PC-3 (cell line): ENCODE measurements at regions not wholly inside any gene's neighbourhood (a gene's known extent, or its start where the extent isn't known, plus 50 kb on each side); places are given as distances from the start of the nearest gene placed in this dataset.

ENCODE experiments used
- ATAC-seq: fragments of 200-7000 bp; cut with Tn5 transposase; 2 replicates; pipeline ENCODE4 v1.9.1; 2020; ENCODE audit warnings: mild to moderate bottlenecking, moderate library complexity
- BruUV-seq: library from RNA; stranded (reverse); fragments of 400-500 nt; replicated peaks from 2 replicates; lab custom pipeline; 2021; lab: Mats Ljungman, UMichigan
- CTCF ChIA-PET: fragments of 300-600 bp; sonication (Branson Sonifier 250); formaldehyde crosslinking; loops from one replicate; lab custom pipeline; 2022; ENCODE audit warnings: antibody characterized with exemption; lab: Charles Lee
- POLR2A ChIA-PET: fragments of 300-600 bp; sonication (Branson Sonifier 250); formaldehyde crosslinking; loops from one replicate; lab custom pipeline; 2022; ENCODE audit warnings: antibody characterized with exemption; ENCODE audit not compliant: unreplicated experiment; lab: Charles Lee
- DNase-seq: peaks from one replicate; pipeline ENCODE4 v3.0.0-alpha.2; 2015
- H2AFZ ChIP-seq: fragments of 300-600 bp; sonication (generic); 2 replicates; pipeline ENCODE4 v1.6.0; 2016; ENCODE audit warnings: antibody characterized with exemption, low read length
- H3F3A ChIP-seq: fragments of 300-600 bp; sonication (generic); one replicate; pipeline ENCODE4 v1.6.0; 2017; ENCODE audit warnings: antibody characterized with exemption, low read length, control low read depth, mild to moderate bottlenecking; ENCODE audit not compliant: unreplicated experiment
- H3K27ac ChIP-seq: fragments of 300-600 bp; sonication (generic); 2 replicates; pipeline ENCODE4 v1.5.1; 2016; ENCODE audit warnings: mild to moderate bottlenecking, low read length
- H3K27me3 ChIP-seq: fragments of 300-600 bp; sonication (generic); 2 replicates; pipeline ENCODE4 v1.6.1; 2016; ENCODE audit warnings: low read length, mixed read lengths
- H3K36me3 ChIP-seq: fragments of 300-600 bp; sonication (generic); 2 replicates; pipeline ENCODE4 v1.6.1; 2016; ENCODE audit warnings: low read depth, mixed run types, low read length, mixed read lengths
- H3K4me1 ChIP-seq: fragments of 300-600 bp; sonication (generic); 2 replicates; pipeline ENCODE4 v1.5.1; 2016; ENCODE audit warnings: low read length; ENCODE audit not compliant: insufficient read depth
- H3K4me2 ChIP-seq: fragments of 300-600 bp; sonication (generic); 2 replicates; pipeline ENCODE4 v1.6.0; 2016; ENCODE audit warnings: low read length
- H3K4me3 ChIP-seq: fragments of 300-600 bp; sonication (generic); 2 replicates; pipeline ENCODE4 v1.5.1; 2016; ENCODE audit warnings: mild to moderate bottlenecking, low read length, mixed read lengths
- H3K79me2 ChIP-seq: fragments of 300-600 bp; sonication (generic); 2 replicates; pipeline ENCODE4 v1.6.1; 2017; ENCODE audit warnings: low read length, mixed read lengths
- H3K9ac ChIP-seq: fragments of 300-600 bp; sonication (generic); 2 replicates; pipeline ENCODE4 v1.6.0; 2016; ENCODE audit warnings: mild to moderate bottlenecking, low read length
- H3K9me2 ChIP-seq: fragments of 300-600 bp; sonication (generic); replicated peaks from 2 replicates; pipeline ENCODE4 v1.6.1; 2016; ENCODE audit warnings: mixed run types, low read length, mixed read lengths
- H3K9me3 ChIP-seq: fragments of 300-600 bp; sonication (generic); 2 replicates; pipeline ENCODE4 v1.6.1; 2016; ENCODE audit warnings: low read length, mixed read lengths
- H4K20me1 ChIP-seq: fragments of 300-600 bp; sonication (generic); 2 replicates; pipeline ENCODE4 v1.6.1; 2016; ENCODE audit warnings: low read length, mixed read lengths
- EZH2 ChIP-seq: fragments of 300-600 bp; sonication (generic); IDR thresholded peaks from one replicate; pipeline ENCODE4 v1.6.1; 2017; ENCODE audit warnings: antibody characterized with exemption, mild to moderate bottlenecking, low read length; ENCODE audit not compliant: unreplicated experiment
- EZH2phosphoT487 ChIP-seq: fragments of 300-600 bp; sonication (generic); IDR thresholded peaks from 2 replicates; pipeline ENCODE4 v1.6.1; 2018; ENCODE audit warnings: mild to moderate bottlenecking, antibody characterized with exemption, low read length, borderline replicate concordance
- intact Hi-C: fragments of 100-400 bp; cut with micrococcal nuclease; formaldehyde crosslinking; loops from 2 replicates; pipeline ENCODE4 v1.9.0; 2023
- TF ChIP-seq, protein P1 (sequence below): fragments of 300-600 bp; sonication (generic); conservative IDR thresholded peaks from 2 replicates; pipeline ENCODE4 v1.5.1; 2017; ENCODE audit warnings: antibody characterized with exemption, low read depth, mild to moderate bottlenecking, low read length

GRCh38 chr11:27865105-27865504 lies 164.8 kb upstream of the BDNF start:
- no peaks in the 10 kb centered on the region for H3K27me3 ChIP-seq
- DNase-seq = no peak
- intact Hi-C loops = no loop called here
- H3K4me3 ChIP-seq = no peak overlapping the region
- H3K4me2 ChIP-seq = no peak overlapping the region
- no peak for ATAC-seq
- H2AFZ ChIP-seq = no peak overlapping the region
- no peaks in the 10 kb centered on the region for H3K9me2 ChIP-seq
- no peaks in the 10 kb centered on the region for H3K79me2 ChIP-seq
- no peaks in the 10 kb centered on the region for H3K36me3 ChIP-seq
- ChIA-PET POLR2A (no interaction called here), CTCF (no interaction called here)
- no TSS peak for BruUV-seq
- TF ChIP-seq EZH2phosphoT487 = no peak
- TF ChIP-seq EZH2 = no peak
- TF ChIP-seq, protein P1, sequence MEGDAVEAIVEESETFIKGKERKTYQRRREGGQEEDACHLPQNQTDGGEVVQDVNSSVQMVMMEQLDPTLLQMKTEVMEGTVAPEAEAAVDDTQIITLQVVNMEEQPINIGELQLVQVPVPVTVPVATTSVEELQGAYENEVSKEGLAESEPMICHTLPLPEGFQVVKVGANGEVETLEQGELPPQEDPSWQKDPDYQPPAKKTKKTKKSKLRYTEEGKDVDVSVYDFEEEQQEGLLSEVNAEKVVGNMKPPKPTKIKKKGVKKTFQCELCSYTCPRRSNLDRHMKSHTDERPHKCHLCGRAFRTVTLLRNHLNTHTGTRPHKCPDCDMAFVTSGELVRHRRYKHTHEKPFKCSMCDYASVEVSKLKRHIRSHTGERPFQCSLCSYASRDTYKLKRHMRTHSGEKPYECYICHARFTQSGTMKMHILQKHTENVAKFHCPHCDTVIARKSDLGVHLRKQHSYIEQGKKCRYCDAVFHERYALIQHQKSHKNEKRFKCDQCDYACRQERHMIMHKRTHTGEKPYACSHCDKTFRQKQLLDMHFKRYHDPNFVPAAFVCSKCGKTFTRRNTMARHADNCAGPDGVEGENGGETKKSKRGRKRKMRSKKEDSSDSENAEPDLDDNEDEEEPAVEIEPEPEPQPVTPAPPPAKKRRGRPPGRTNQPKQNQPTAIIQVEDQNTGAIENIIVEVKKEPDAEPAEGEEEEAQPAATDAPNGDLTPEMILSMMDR = no peak
- H3F3A ChIP-seq = no peaks in the 10 kb centered on the region
- no peak overlapping the region for H3K9ac ChIP-seq
- no peaks in the 10 kb centered on the region for H3K9me3 ChIP-seq
- peaks cover 17% of the 10 kb centered on the region for H3K4me1 ChIP-seq
- no peak overlapping the region for H3K27ac ChIP-seq
- no peaks in the 10 kb centered on the region for H4K20me1 ChIP-seq

GRCh38 chr11:27864611-27865010 lies 164.4 kb upstream of the BDNF start:
- no peak overlapping the region for H3K27ac ChIP-seq
- no peaks in the 10 kb centered on the region for H4K20me1 ChIP-seq
- H3K27me3 ChIP-seq = no peaks in the 10 kb centered on the region
- BruUV-seq = no TSS peak
- no peak for ATAC-seq
- H3K79me2 ChIP-seq = no peaks in the 10 kb centered on the region
- ChIA-PET CTCF (no interaction called here), POLR2A (no interaction called here)
- peaks cover 17% of the 10 kb centered on the region for H3K4me1 ChIP-seq
- H3F3A ChIP-seq = no peaks in the 10 kb centered on the region
- H3K36me3 ChIP-seq = no peaks in the 10 kb centered on the region
- no peak overlapping the region for H2AFZ ChIP-seq
- no peaks in the 10 kb centered on the region for H3K9me3 ChIP-seq
- no peak overlapping the region for H3K9ac ChIP-seq
- intact Hi-C loops = no loop called here
- DNase-seq = no peak
- no peak for TF ChIP-seq EZH2phosphoT487
- no peak for TF ChIP-seq EZH2
- TF ChIP-seq, protein P1 = no peak
- no peak overlapping the region for H3K4me3 ChIP-seq
- H3K4me2 ChIP-seq = no peak overlapping the region
- H3K9me2 ChIP-seq = no peaks in the 10 kb centered on the region

- no peak for ATAC-seq
- CTCF ChIA-PET = no interaction called here
- DNase-seq = no peak
These were observed 163.8 kb upstream of the BDNF start for GRCh38 chr11:27864091-27864491.

More at GRCh38 chr11:27864091-27864491, 163.8 kb upstream of the BDNF start:
- Histone ChIP-seq H3K4me3 (no peak overlapping the region), H3K27ac (no peak overlapping the region), H3K79me2 (no peaks in the 10 kb centered on the region), H3K36me3 (no peaks in the 10 kb centered on the region), H2AFZ (no peak overlapping the region), H3F3A (no peaks in the 10 kb centered on the region), H4K20me1 (no peaks in the 10 kb centered on the region), H3K9ac (no peak overlapping the region), H3K4me2 (no peak overlapping the region), H3K9me2 (no peaks in the 10 kb centered on the region), H3K27me3 (no peaks in the 10 kb centered on the region), H3K4me1 (peaks cover 17% of the 10 kb centered on the region), H3K9me3 (no peaks in the 10 kb centered on the region)
- BruUV-seq = no TSS peak
- POLR2A ChIA-PET = no interaction called here
- no peak for TF ChIP-seq EZH2
- TF ChIP-seq, protein P1 = no peak
- TF ChIP-seq EZH2phosphoT487 = no peak
- intact Hi-C loops = no loop called here
